Activated CD8-positive, alpha-beta T cell treated with anti-CD3 and anti-CD28 coated beads for 36 hours (primary cell): ENCODE measurements at regions not wholly inside any gene's neighbourhood (a gene's known extent, or its start where the extent isn't known, plus 50 kb on each side); places are given as distances from the start of the nearest gene placed in this dataset.

ENCODE experiments used
- ATAC-seq: fragments of 200-7000 bp; cut with Tn5 transposase; one replicate; pipeline ENCODE4 v1.10.0; 2021; ENCODE audit warnings: mild to moderate bottlenecking, moderate library complexity
- CTCF ChIA-PET: fragments of 350-600 bp; sonication (Branson Sonifier 250); formaldehyde crosslinking; loops from one replicate; lab custom pipeline; 2021; ENCODE audit warnings: antibody characterized with exemption; lab: Charles Lee
- POLR2A ChIA-PET: fragments of 350-600 bp; sonication (Branson Sonifier 250); formaldehyde crosslinking; loops from one replicate; lab custom pipeline; 2021; ENCODE audit warnings: antibody characterized with exemption; lab: Charles Lee
- DNase-seq: peaks from one replicate; pipeline ENCODE4 v3.0.0-alpha.2; 2020
- H3K27ac Mint-ChIP-seq: one replicate; pipeline ENCODE4 v1.8.0; 2021; ENCODE audit warnings: mild to moderate bottlenecking, mixed read lengths
- H3K27me3 Mint-ChIP-seq: one replicate; pipeline ENCODE4 v1.8.0; 2021; ENCODE audit warnings: mixed read lengths
- H3K36me3 Mint-ChIP-seq: one replicate; pipeline ENCODE4 v1.8.0; 2021; ENCODE audit warnings: low read depth, mixed read lengths
- H3K4me1 Mint-ChIP-seq: one replicate; pipeline ENCODE4 v1.8.0; 2021; ENCODE audit warnings: low read depth, mixed read lengths
- H3K4me3 Mint-ChIP-seq: one replicate; pipeline ENCODE4 v1.8.0; 2021; ENCODE audit warnings: mild to moderate bottlenecking, moderate library complexity, mixed read lengths
- H3K9me3 Mint-ChIP-seq: one replicate; pipeline ENCODE4 v1.8.0; 2021; ENCODE audit warnings: mixed read lengths
- intact Hi-C: fragments of 100-400 bp; cut with micrococcal nuclease; formaldehyde crosslinking; loops from one replicate; pipeline ENCODE4 v1.10.0; 2022
- TF ChIP-seq, protein P1 (sequence below): fragments of 200-600 bp; IDR thresholded peaks from one replicate; pipeline ENCODE4 v1.8.0; 2022; ENCODE audit warnings: antibody characterized with exemption, mild to moderate bottlenecking

DNA sequence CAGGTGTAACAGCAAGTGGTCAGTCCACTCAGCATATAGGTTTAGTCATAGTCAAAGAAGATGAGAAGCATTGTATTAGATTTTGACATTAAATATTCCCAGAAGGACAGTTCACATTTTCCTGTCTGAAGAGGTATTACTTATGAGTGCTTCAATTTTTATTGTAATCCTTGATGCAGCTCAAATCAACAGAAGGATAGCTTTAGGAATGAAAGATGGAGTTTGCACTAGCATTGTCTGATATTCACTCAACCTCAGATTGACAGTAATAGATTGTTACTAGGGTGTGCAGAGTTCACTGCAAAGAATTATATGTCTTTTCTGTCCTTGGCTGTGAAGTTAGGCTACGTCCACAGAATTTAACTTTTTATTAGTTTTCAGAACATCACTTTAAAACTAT is 764.3 kb upstream of the AADAT start:
- ChIA-PET CTCF (interaction anchor here (0.6 to 1.7 kb wide), 4 partner anchors 10 to 596 kb away, joined by 3 to 4 read pairs (median 4); no protein-coding TSS in a partner anchor), POLR2A (no interaction called here)
- intact Hi-C loops: no loop called here
- Mint-ChIP-seq H3K36me3 (no peaks in the 10 kb centered on the region), H3K9me3 (peaks cover 6% of the 10 kb centered on the region), H3K27ac (no peak overlapping the region), H3K4me1 (no peaks in the 10 kb centered on the region), H3K27me3 (no peaks in the 10 kb centered on the region), H3K4me3 (no peak overlapping the region)
- ATAC-seq: no peak
- TF ChIP-seq, protein P1, sequence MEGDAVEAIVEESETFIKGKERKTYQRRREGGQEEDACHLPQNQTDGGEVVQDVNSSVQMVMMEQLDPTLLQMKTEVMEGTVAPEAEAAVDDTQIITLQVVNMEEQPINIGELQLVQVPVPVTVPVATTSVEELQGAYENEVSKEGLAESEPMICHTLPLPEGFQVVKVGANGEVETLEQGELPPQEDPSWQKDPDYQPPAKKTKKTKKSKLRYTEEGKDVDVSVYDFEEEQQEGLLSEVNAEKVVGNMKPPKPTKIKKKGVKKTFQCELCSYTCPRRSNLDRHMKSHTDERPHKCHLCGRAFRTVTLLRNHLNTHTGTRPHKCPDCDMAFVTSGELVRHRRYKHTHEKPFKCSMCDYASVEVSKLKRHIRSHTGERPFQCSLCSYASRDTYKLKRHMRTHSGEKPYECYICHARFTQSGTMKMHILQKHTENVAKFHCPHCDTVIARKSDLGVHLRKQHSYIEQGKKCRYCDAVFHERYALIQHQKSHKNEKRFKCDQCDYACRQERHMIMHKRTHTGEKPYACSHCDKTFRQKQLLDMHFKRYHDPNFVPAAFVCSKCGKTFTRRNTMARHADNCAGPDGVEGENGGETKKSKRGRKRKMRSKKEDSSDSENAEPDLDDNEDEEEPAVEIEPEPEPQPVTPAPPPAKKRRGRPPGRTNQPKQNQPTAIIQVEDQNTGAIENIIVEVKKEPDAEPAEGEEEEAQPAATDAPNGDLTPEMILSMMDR: no peak
- DNase-seq: no peak

DNA sequence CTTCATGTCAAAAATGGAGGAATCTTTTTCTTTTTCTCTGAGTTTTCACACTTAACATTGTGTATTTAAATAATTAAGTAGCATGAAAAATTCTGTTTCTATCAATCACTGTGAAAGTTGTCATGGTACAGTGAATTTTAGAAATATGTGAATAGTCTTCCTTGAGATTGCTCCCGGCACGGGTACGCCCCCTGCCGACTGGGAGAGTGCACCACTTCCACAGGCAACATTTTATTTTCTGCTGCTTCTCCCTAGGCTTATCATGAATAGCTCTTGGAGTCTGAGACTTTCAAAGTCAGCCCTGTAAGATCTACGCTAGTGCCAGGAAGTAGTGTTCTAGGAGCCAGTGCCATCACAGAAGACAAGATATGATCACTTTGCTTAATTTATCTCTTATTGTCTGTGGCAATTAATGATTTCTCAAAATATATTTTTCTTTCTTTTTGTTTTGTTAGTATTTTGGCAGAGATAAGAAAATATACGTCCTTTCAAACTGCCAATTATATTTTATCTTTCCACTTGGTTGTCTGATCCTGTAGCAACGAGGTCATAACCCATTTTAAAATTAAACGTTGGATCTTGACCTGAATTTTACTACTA is 763.8 kb upstream of the AADAT start:
- no peak for ATAC-seq
- H3K9me3 Mint-ChIP-seq: peaks cover 6% of the 10 kb centered on the region
- POLR2A ChIA-PET: no interaction called here
- TF ChIP-seq, protein P1: peak; percentile 60
- peak; percentile 42 for DNase-seq
- no peak overlapping the region for H3K27ac Mint-ChIP-seq
- no peaks in the 10 kb centered on the region for H3K36me3 Mint-ChIP-seq
- CTCF ChIA-PET: interaction anchor here (0.6 to 1.7 kb wide), 4 partner anchors 9 to 596 kb away, joined by 3 to 4 read pairs (median 4); no protein-coding TSS in a partner anchor
- no peaks in the 10 kb centered on the region for H3K27me3 Mint-ChIP-seq
- no peaks in the 10 kb centered on the region for H3K4me1 Mint-ChIP-seq
- intact Hi-C loops: no loop called here
- H3K4me3 Mint-ChIP-seq: no peak overlapping the region

DNA sequence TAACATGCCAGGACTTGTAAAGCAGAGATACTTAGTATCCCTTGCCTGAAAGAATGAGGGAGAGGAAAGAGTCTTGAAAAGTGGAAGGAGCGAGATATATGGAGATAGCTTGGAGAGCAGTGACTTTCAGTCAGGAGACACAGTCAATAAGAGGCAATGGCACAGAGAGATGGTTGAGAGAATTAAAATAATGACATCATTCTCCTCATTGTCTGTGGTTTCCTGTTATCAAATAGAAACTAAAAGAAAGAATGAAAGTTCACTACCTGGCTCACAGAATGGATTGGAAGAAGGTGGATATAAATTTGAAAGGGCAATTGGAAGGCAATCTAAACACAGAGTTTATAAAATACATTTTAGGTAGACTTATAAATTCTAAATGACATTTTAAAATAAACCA is 760.2 kb upstream of the AADAT start:
- CTCF ChIA-PET: no interaction called here
- H3K4me1 Mint-ChIP-seq: no peaks in the 10 kb centered on the region
- intact Hi-C loops: no loop called here
- H3K27ac Mint-ChIP-seq: no peak overlapping the region
- H3K27me3 Mint-ChIP-seq: no peaks in the 10 kb centered on the region
- H3K4me3 Mint-ChIP-seq: no peak overlapping the region
- TF ChIP-seq, protein P1: no peak
- no peaks in the 10 kb centered on the region for H3K36me3 Mint-ChIP-seq
- H3K9me3 Mint-ChIP-seq: peaks cover 4% of the 10 kb centered on the region
- DNase-seq (no peak), ATAC-seq (no peak)
- POLR2A ChIA-PET: interaction anchor here (0.6 kb wide), 1 partner anchor 9 kb away, joined by 3 read pairs; no protein-coding TSS in a partner anchor

DNA sequence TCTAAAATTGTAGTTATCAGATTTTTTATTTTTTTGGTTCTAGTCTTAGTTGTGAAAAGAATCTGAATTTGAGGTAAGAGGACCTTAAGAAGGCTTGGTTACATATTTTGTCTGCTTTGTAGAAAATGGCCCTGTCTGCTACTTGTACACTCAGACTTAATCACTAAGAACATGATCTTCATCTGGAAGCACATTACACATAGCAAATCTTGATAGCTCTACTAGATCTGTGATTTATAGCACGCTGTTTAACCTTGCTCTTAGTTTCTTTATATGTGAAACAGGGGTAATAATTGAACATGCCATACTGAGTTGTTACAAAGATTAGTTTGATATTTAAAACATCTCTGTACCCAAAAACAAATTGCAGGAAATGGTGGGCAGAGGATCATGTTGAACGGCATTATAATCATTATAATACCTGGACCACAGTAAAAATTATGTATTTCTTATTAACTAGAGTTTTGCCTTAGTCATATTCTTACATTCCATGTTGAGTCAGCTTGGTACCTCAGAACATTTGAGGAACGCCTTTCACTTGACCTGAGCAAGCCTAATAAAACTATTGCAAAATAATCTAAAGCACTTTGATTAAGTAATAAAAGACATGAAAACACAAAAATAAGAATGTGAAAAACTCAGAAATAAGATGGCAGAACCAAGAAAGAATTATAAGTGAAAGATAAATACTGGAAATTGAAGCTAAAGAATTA is 738.0 kb upstream of the AADAT start:
- H3K27ac Mint-ChIP-seq: no peak overlapping the region
- no peak overlapping the region for H3K4me3 Mint-ChIP-seq
- ATAC-seq (no peak), DNase-seq (no peak)
- no peaks in the 10 kb centered on the region for H3K4me1 Mint-ChIP-seq
- H3K36me3 Mint-ChIP-seq: no peaks in the 10 kb centered on the region
- no peaks in the 10 kb centered on the region for H3K27me3 Mint-ChIP-seq
- TF ChIP-seq, protein P1: no peak
- CTCF ChIA-PET: no interaction called here
- POLR2A ChIA-PET: no interaction called here
- peaks cover 4% of the 10 kb centered on the region for H3K9me3 Mint-ChIP-seq
- intact Hi-C loops: no loop called here

DNA sequence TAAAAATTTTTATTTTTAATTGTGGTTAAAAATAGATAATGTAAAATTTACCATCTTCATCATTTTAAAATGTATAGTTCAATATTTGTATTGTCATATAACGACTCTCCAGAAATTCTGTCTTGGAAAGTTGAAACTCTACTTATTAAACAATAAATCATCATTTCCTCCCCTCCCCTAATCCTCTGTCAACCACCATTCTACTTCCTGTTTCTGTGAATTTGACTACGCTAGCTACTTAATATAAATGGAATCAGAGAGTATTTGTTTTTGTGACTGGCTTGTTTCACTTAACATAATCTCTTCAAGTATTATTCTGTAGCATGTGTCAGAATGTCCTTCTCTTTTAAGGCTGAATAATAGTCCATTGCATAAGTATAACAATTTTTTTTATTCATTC is 729.0 kb upstream of the AADAT start:
- CTCF ChIA-PET: no interaction called here
- Mint-ChIP-seq H3K27ac (no peak overlapping the region), H3K36me3 (no peaks in the 10 kb centered on the region), H3K27me3 (no peaks in the 10 kb centered on the region), H3K9me3 (peaks cover 20% of the 10 kb centered on the region), H3K4me1 (no peaks in the 10 kb centered on the region), H3K4me3 (no peak overlapping the region)
- POLR2A ChIA-PET: no interaction called here
- DNase-seq: no peak
- intact Hi-C loops: no loop called here
- TF ChIP-seq, protein P1: no peak
- no peak for ATAC-seq
